ENCODE measurements at regions not wholly inside any gene's neighbourhood (a gene's known extent, or its start where the extent isn't known, plus 50 kb on each side); places are given as distances from the start of the nearest gene placed in this dataset.

DNA sequence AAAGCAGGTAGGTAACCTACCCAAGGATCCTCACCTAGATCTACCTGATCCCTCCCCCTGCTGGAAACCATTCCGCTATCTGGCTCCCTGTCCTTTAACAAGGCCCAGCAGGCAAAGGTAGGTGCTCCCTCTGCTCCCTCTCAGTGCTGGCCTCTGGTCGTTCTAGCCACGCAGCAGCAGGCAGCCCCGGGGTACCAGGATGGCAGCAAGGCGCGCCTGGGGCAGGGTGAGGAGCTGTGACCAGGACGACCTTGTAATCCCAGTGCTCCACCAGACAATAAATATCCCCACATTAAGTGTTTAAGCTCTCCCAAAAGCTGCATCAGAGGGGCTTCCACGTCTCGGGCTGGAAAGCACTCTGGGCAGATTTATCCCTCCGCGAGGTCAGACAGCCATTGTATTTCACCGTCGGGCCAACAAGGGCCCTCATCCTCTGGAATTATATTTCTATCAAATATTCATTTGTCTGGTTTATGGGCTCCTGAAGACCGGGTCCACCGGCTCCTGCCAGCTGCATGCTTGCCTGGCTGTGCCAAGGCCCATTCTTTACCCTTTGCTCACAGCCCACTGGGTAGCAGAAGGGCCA is 81.3 kb downstream of the CHST1 start:
- Histone ChIP-seq H3K4me3 (ENCODE audit: low read depth, low read length) (no peak overlapping the region), H3K36me3 (ENCODE audit: control insufficient read depth, insufficient read depth, low read length) (no peaks in the 10 kb centered on the region), H3K27me3 (ENCODE audit: control insufficient read depth, insufficient read depth, low read length) (peaks cover 5% of the 10 kb centered on the region)
- no peak for DNase-seq (ENCODE audit: low read depth)
- TF ChIP-seq CTCF (IDR thresholded peaks at IDR 0.05; ENCODE audit: insufficient read depth, low read length, poor library complexity, severe bottlenecking) = no peak

- Histone ChIP-seq H3K4me3 (ENCODE audit: low read depth, low read length) (no peak overlapping the region), H3K27me3 (ENCODE audit: control insufficient read depth, insufficient read depth, low read length) (peaks cover 5% of the 10 kb centered on the region), H3K36me3 (ENCODE audit: control insufficient read depth, insufficient read depth, low read length) (no peaks in the 10 kb centered on the region)
- no peak for TF ChIP-seq CTCF (IDR thresholded peaks at IDR 0.05; ENCODE audit: insufficient read depth, low read length, poor library complexity, severe bottlenecking)
- peak; percentile 5 for DNase-seq (ENCODE audit: low read depth)
Measured at GRCh38 chr11:45580399-45580798, 85.0 kb downstream of the CHST1 start.

DNA sequence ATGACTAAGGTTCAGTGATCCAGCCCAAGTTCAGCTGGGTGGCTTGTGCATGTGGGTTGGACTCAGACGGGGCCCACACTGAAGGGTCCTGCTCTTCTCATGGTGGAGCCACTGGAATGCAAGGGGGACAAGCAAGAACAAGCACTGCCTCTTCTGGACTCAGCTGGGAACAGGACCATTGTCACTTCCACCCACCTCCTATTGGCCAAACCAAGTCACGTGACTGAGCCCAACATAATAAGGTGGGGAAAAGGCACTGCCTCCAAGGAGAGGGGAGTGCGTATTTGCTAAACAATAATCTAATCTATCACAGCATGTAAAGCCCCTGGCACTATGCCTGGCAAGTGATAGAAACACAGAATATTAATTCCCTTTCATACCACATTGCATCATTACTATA is 87.1 kb downstream of the CHST1 start:
- no peak overlapping the region for H3K4me3 ChIP-seq (ENCODE audit: low read depth, low read length)
- no peaks in the 10 kb centered on the region for H3K36me3 ChIP-seq (ENCODE audit: control insufficient read depth, insufficient read depth, low read length)
- H3K27me3 ChIP-seq (ENCODE audit: control insufficient read depth, insufficient read depth, low read length) = no peaks in the 10 kb centered on the region
- no peak for DNase-seq (ENCODE audit: low read depth)
- TF ChIP-seq CTCF (IDR thresholded peaks at IDR 0.05; ENCODE audit: insufficient read depth, low read length, poor library complexity, severe bottlenecking) = no peak

DNA sequence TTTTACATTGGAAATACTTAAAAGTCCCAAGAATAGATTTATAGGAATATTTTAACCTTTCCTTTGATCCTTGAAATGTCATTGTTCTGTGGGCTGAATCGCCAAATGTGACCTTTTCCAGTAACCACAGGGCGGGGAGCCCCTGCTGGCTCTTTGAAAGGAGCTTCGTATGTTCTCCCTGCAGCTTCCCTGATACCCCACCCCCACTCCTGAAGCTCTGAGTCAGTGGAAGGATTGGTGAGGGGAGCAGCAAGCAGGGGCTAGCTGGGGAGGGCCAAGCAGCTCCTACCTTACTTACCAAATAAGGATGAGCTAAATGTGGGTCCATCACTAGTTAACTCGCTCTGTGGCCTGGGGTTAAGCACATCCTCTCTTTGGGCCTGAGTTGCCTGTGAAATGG is 87.7 kb downstream of the CHST1 start:
- no peak for DNase-seq (ENCODE audit: low read depth)
- H3K4me3 ChIP-seq (ENCODE audit: low read depth, low read length) = no peak overlapping the region
- no peak for TF ChIP-seq CTCF (IDR thresholded peaks at IDR 0.05; ENCODE audit: insufficient read depth, low read length, poor library complexity, severe bottlenecking)
- no peaks in the 10 kb centered on the region for H3K36me3 ChIP-seq (ENCODE audit: control insufficient read depth, insufficient read depth, low read length)
- H3K27me3 ChIP-seq (ENCODE audit: control insufficient read depth, insufficient read depth, low read length) = no peaks in the 10 kb centered on the region

DNA sequence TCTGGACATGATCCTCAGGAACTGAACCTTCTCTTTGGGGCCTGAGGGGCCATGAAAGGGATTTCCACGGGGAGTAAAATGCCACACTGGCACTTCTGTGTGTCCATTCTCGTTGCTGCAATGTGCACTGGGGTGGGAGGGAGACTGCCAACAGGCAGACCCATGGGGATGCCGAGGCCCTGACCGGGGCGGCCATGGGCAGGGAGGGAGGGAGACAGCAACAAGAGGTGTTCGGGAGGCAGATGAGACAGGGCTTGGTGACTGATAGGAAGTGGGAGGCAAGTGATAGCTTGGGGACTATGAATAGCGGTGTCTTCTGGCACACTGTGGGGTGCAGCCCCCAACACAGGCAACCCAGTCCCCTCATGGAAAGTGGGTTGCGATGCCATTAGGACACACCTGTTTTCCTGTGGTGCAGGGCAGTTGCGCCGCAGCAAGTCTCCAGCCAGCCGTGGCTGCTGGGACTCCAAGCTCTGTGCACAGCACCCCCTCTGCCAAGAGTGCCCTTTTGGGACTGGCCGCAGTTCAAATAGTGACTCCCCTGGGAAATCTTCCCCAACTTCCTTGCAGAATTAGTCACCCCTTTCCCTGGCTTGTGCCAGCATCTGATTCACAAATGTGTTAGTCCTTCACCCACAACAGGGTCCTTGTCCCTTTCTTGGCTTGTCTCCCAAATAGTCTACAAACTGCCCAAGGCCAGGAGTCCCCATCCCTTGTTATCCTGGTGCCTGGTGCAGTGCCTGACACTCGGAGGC is 88.8 kb downstream of the CHST1 start:
- no peak for TF ChIP-seq CTCF (IDR thresholded peaks at IDR 0.05; ENCODE audit: insufficient read depth, low read length, poor library complexity, severe bottlenecking)
- Histone ChIP-seq H3K36me3 (ENCODE audit: control insufficient read depth, insufficient read depth, low read length) (no peaks in the 10 kb centered on the region), H3K4me3 (ENCODE audit: low read depth, low read length) (no peak overlapping the region), H3K27me3 (ENCODE audit: control insufficient read depth, insufficient read depth, low read length) (no peaks in the 10 kb centered on the region)
- no peak for DNase-seq (ENCODE audit: low read depth)

GRCh38 chr11:45573728-45574127 is 91.7 kb downstream of the CHST1 start:
- TF ChIP-seq CTCF (IDR thresholded peaks at IDR 0.05; ENCODE audit: insufficient read depth, low read length, poor library complexity, severe bottlenecking) = no peak
- H3K36me3 ChIP-seq (ENCODE audit: control insufficient read depth, insufficient read depth, low read length) = no peaks in the 10 kb centered on the region
- no peak for DNase-seq (ENCODE audit: low read depth)
- no peaks in the 10 kb centered on the region for H3K27me3 ChIP-seq (ENCODE audit: control insufficient read depth, insufficient read depth, low read length)
- H3K4me3 ChIP-seq (ENCODE audit: low read depth, low read length) = no peak overlapping the region
